ENCODE measurements at regions not wholly inside any gene's neighbourhood (a gene's known extent, or its start where the extent isn't known, plus 50 kb on each side); places are given as distances from the start of the nearest gene placed in this dataset.
"Not testable (repeated sequence)": the region's sequence is repeated elsewhere in the genome, so short reads cannot be mapped to it uniquely, and the experiment has no call there.

- H3K27ac ChIP-seq; H3K4me3 ChIP-seq; H3K4me1 ChIP-seq; H3K36me3 ChIP-seq; intact Hi-C loops (cut with DNase I); H3K27me3 ChIP-seq; H3K9me3 ChIP-seq; DNase-seq: not testable (repeated sequence)
- 88 to 89% methylated on average over 11 of the region's 11 CpGs for WGBS, 2 donors
Observed at GRCh38 chr3:144023543-144023942, 51.9 kb downstream of the DIPK2A start.

GRCh38 chr3:144028798-144029411 is 57.3 kb downstream of the DIPK2A start:
- no peak for TF ChIP-seq EP300 (IDR thresholded peaks at IDR 0.05)
- TF ChIP-seq POLR2AphosphoS5 (IDR thresholded peaks at IDR 0.05), result no peak
- no peak for TF ChIP-seq POLR2A (IDR thresholded peaks at IDR 0.05)
- no peak for TF ChIP-seq CTCF (IDR thresholded peaks at IDR 0.05)
- Histone ChIP-seq H3K9me3 (no peaks in the 10 kb centered on the region), H3K27me3 (no peaks in the 10 kb centered on the region), H3K4me3 (no peak overlapping the region), H3K36me3 (no peaks in the 10 kb centered on the region), H3K27ac (no peak overlapping the region), H3K4me1 (peaks cover 0 to 21% (median 9%) of the 10 kb centered on the region in 4 donors)
- no peak for DNase-seq
- WGBS, 2 donors, result 64 to 78% methylated on average over 4 of the region's 4 CpGs
- intact Hi-C loops (cut with DNase I), result no loop called here

GRCh38 chr3:144029769-144030168 is 58.1 kb downstream of the DIPK2A start:
- Histone ChIP-seq H3K9me3 (no peaks in the 10 kb centered on the region), H3K36me3 (no peaks in the 10 kb centered on the region), H3K4me1 (peaks cover 0 to 21% (median 9%) of the 10 kb centered on the region in 4 donors), H3K27me3 (no peaks in the 10 kb centered on the region), H3K27ac (no peak overlapping the region), H3K4me3 (no peak overlapping the region)
- TF ChIP-seq CTCF (IDR thresholded peaks at IDR 0.05) (no peak), POLR2AphosphoS5 (IDR thresholded peaks at IDR 0.05) (no peak), EP300 (IDR thresholded peaks at IDR 0.05) (no peak), POLR2A (IDR thresholded peaks at IDR 0.05) (no peak)
- DNase-seq, result no peak
- intact Hi-C loops (cut with DNase I), result no loop called here
- 91 to 95% methylated on average over 2 of the region's 2 CpGs for WGBS, 2 donors

- H3K27ac ChIP-seq, result peak overlapping the region in 1 of 4 donors; percentile 12
- WGBS, 2 donors, result 50 to 71% methylated on average over 5 of the region's 5 CpGs
Observed at GRCh38 chr3:144031938-144032337, 60.3 kb downstream of the DIPK2A start.

More at GRCh38 chr3:144031938-144032337, 60.3 kb downstream of the DIPK2A start:
- Histone ChIP-seq H3K36me3 (no peaks in the 10 kb centered on the region), H3K4me3 (no peak overlapping the region), H3K27me3 (no peaks in the 10 kb centered on the region), H3K9me3 (no peaks in the 10 kb centered on the region), H3K4me1 (peaks cover 0 to 21% (median 9%) of the 10 kb centered on the region in 4 donors)
- peak in 1 of 4 donors; percentile 36 for TF ChIP-seq POLR2AphosphoS5 (IDR thresholded peaks at IDR 0.05)
- TF ChIP-seq CTCF (IDR thresholded peaks at IDR 0.05), result no peak
- DNase-seq, result peak; percentile 85
- intact Hi-C loops (cut with DNase I), result no loop called here

All from sigmoid colon (tissue), 6 donors.